OCI-M1 (cell line): ENCODE measurements at regions not wholly inside any gene's neighbourhood (a gene's known extent, or its start where the extent isn't known, plus 50 kb on each side); places are given as distances from the start of the nearest gene placed in this dataset.
"Not testable (repeated sequence)": the region's sequence is repeated elsewhere in the genome, so short reads cannot be mapped to it uniquely, and the experiment has no call there.

Experiments
- DNase-seq: peaks from one replicate; lab custom pipeline; 2025; lab: John Stamatoyannopoulos, UW

GRCh38 chr1:47522935-47523834 is 85.3 kb downstream of the FOXD2 start:
- no peak for DNase-seq

DNA sequence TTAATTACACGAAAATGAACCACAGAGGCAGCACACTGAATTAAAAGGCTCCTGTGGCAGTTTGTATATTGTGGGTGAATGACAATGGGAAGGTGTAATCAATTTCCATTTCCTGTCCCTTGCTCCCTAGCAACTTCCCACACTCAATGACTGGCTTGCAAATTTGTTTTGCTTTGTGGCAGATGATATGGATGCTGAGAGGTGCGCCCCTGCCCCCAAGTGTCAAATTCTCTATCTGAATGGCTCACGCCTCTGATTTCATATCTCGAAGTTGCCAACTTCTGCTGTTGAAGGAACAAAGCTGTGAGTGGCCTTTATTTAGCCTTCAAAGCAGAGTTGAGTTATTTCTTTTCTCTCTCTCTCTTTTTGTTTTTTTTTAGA is 86.0 kb downstream of the FOXD2 start:
- no peak for DNase-seq

DNA sequence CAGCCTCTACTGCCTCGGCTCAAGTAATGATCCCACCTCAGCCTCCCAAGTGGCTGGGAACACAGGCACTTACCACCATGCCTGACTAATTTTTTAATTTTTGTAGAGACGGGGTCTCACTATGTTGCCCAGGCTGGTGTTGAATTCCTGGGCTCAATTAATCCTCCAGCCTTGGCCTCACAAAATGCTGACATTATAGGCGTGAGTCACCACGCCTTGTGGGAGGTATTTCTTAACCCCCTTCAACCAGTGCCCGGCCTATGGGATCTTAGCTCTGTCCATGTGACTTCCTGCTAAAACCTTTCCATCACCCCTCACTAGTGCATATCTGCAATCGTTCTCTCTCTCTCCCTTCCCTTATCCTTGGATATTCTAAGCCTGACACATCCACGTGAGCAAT is 86.4 kb downstream of the FOXD2 start:
- no peak for DNase-seq

- DNase-seq, result peak; percentile 21
These were observed 89.9 kb downstream of the FOXD2 start for GRCh38 chr1:47527653-47528272.

- peak; percentile 32 for DNase-seq
These were observed 91.8 kb downstream of the FOXD2 start for GRCh38 chr1:47529520-47530098.

- DNase-seq, result no peak
These were observed 95.3 kb downstream of the FOXD2 start for GRCh38 chr1:47532921-47533792.

- DNase-seq, result no peak
These were observed 96.0 kb downstream of the FOXD2 start for GRCh38 chr1:47533793-47534328.

- no peak for DNase-seq
These were observed 96.6 kb downstream of the FOXD2 start for GRCh38 chr1:47534436-47534835.

GRCh38 chr1:47536646-47537118 is 98.8 kb downstream of the FOXD2 start:
- DNase-seq, result no peak

GRCh38 chr1:47537268-47537667 is 99.4 kb downstream of the FOXD2 start:
- DNase-seq, result no peak

- no peak for DNase-seq
These were observed 100.1 kb downstream of the FOXD2 start for GRCh38 chr1:47537966-47538365.

DNA sequence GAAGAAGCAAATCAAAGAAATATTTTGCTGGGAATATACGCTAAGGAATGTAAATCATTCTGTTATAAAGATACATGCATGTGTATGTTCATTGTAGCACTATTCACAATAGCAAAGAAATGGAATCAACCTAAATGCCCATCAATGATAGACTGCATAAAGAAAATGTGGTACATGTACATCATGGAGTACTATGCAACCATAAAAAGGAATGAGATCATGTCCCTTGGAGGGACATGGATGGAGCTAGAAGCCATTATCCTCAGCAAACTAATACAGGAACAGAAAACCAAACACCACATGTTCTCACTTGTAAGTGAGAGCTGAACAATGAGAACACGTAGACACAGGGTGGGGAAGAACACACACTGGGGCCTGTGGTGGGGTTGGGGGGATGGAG is 100.7 kb downstream of the FOXD2 start:
- not testable (repeated sequence) for DNase-seq

DNA sequence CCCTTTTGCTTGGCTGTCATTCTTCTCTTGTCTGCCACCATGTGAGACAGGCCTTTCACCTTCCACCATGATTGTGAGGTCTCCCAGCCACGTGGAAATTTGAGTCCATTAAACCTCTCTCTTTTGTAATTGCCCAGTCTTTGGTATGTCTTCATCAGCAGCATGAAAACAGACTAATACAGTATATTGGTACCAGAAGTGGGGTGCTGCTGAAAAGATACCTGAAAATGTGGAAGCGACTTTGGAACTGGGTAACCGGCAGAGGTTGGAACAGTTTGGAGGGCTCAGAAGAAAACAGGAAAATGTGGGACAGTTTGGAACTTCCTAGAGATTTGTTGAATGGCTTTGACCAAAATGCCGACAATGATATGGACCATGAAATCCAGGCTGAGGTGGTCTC is 103.9 kb downstream of the FOXD2 start:
- DNase-seq, result not testable (repeated sequence)

- DNase-seq, result not testable (repeated sequence)
These were observed 105.2 kb downstream of the FOXD2 start for GRCh38 chr1:47543089-47543488.

DNA sequence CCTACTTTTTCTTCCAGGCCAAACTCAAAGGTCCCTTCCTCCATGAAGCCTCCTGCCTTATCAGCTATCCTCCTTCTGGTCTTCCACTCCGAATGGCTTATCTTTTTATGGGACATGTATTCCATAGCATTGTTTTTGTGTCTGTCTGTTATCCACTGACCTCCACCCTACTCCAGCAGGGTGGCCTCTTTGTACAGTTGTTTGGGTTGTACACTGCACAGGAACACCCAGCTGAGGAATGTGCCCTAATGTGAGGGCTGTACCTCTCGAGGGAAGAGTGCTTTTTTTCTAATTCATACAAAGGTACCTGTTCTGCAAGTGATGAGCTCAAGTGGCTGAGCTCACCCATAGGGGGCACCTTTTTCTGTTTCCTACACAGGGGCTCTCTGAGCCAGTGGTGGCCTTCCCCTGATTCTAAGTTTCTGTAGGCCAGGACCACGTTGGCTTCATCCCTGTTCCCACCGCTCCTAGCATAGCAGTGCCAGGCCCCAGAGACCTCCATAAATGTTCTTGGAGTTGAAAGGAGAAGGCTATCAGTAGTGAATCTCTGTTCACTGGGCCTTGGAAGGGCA is 108.2 kb downstream of the FOXD2 start:
- DNase-seq, result no peak

DNA sequence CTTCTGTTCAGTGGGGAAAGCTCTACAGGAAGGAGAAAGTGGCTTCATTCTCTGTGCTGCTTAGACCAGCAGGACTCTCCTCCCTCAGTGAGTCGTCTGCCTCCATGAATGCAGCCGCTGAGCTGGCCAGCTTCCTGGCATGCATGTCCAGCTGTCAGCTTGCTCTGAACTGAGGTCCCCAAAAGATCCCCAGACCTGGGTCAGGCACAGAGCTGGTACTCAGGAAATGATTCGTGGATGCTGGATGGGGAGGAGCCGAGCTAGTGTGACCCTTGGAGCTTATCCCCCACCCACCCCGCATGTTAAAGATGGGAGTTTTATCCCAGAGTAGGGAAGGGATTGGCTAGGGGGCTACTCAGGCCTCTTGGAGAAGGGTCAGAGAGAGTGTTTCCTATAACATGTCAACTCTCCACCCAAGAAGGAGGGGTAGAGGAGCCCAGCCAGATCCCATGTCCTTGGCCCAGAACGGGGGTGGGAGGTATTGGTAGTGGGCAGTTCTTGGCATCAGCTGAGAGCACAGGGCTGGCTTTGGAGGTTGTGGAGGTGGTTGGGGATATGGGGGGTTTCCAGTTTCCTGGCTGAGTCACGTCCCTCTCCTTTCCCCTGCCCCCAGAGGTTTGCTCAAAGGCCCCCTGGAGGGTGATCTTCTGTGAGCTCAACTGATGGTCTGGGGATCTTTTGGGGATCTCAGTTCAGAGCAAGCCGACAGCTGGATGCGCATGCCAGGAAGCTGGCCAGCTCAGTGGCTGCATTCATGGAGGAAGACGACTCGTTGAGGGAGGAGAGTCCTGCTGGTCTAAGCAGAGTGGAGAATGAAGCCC is 110.1 kb downstream of the FOXD2 start:
- DNase-seq, result no peak

- no peak for DNase-seq
These were observed 110.8 kb downstream of the FOXD2 start for GRCh38 chr1:47548637-47549036.

DNA sequence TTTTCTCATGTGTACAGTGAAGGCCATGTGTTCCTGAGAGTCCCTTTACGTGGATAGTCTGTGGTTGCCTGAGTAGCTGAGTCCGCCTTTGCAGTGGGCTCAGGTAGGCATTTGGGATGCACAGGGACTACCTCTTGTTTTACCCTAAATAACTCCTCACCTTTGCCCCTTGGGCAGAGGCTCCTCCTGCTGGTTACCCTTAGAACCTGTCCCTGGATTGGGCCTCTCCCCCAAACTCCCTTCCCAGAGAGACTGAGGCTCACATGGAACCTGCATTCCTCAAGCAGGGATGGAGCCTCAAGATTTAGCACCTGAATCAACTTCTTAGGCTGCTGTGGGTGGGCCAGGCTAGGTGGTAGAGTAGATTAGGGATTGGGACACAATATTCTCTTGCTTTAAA is 111.7 kb downstream of the FOXD2 start:
- DNase-seq, result no peak

GRCh38 chr1:47550929-47551328 is 113.1 kb downstream of the FOXD2 start:
- DNase-seq, result no peak

DNA sequence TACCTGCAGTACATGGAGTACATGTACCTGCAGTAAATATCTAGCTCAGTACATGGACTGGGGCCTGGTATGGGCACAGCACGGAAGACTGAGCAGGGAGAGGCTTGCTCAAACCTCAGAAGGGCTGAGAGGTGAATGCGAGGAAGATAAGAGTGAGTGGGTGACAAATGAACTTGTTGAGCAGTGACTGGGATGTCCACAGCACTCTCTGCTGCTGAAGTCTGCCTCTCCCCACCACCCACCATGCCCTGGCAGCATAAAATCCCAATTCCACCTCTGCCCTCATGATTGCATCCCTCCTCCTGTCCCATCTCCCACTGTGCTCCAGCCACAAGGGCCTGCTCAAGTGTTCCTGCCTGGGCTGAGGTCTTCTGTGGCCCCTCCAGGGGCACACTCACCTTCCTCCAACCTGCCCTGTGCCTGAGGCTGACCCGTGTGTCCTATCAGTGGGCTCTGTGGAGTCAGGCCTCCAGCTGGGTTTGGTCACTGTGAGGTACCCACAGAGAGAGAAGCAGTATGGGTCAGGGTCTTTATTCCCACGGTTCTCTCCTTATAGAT is 114.2 kb downstream of the FOXD2 start:
- DNase-seq, result no peak
